ENCODE measurements at regions not wholly inside any gene's neighbourhood (a gene's known extent, or its start where the extent isn't known, plus 50 kb on each side); places are given as distances from the start of the nearest gene placed in this dataset.

- Histone ChIP-seq H3K27me3 (ENCODE audit: control insufficient read depth, insufficient read depth, low read length) (no peaks in the 10 kb centered on the region), H3K27ac (no peak overlapping the region), H3K9ac (no peak overlapping the region), H3K4me3 (ENCODE audit: low read depth, low read length) (no peak overlapping the region), H3K4me1 (no peaks in the 10 kb centered on the region), H3K4me2 (ENCODE audit: low read length) (no peak overlapping the region), H3K36me3 (ENCODE audit: control insufficient read depth, insufficient read depth, low read length) (no peaks in the 10 kb centered on the region), H3K79me2 (no peaks in the 10 kb centered on the region), H3K9me3 (ENCODE audit: control insufficient read depth, low read length) (no peaks in the 10 kb centered on the region), H2AFZ (no peak overlapping the region)
- no peak for TF ChIP-seq CTCF (IDR thresholded peaks at IDR 0.05)
These were observed 433.7 kb upstream of the MGMT start for GRCh38 chr10:129033340-129033739.

GRCh38 chr10:129033790-129034272 is 433.2 kb upstream of the MGMT start:
- Histone ChIP-seq H3K79me2 (no peaks in the 10 kb centered on the region), H3K4me1 (no peaks in the 10 kb centered on the region), H3K27me3 (ENCODE audit: control insufficient read depth, insufficient read depth, low read length) (no peaks in the 10 kb centered on the region), H3K9me3 (ENCODE audit: control insufficient read depth, low read length) (no peaks in the 10 kb centered on the region), H3K4me3 (ENCODE audit: low read depth, low read length) (no peak overlapping the region), H3K4me2 (ENCODE audit: low read length) (no peak overlapping the region), H3K36me3 (ENCODE audit: control insufficient read depth, insufficient read depth, low read length) (no peaks in the 10 kb centered on the region), H3K9ac (no peak overlapping the region), H3K27ac (no peak overlapping the region), H2AFZ (no peak overlapping the region)
- no peak for TF ChIP-seq CTCF (IDR thresholded peaks at IDR 0.05)

GRCh38 chr10:129035052-129035827 is 431.8 kb upstream of the MGMT start:
- H3K27me3 ChIP-seq (ENCODE audit: control insufficient read depth, insufficient read depth, low read length), result no peaks in the 10 kb centered on the region
- H3K4me2 ChIP-seq (ENCODE audit: low read length), result no peak overlapping the region
- H3K4me3 ChIP-seq (ENCODE audit: low read depth, low read length), result no peak overlapping the region
- H3K27ac ChIP-seq, result no peak overlapping the region
- no peaks in the 10 kb centered on the region for H3K9me3 ChIP-seq (ENCODE audit: control insufficient read depth, low read length)
- no peaks in the 10 kb centered on the region for H3K4me1 ChIP-seq
- no peak for TF ChIP-seq CTCF (IDR thresholded peaks at IDR 0.05)
- no peaks in the 10 kb centered on the region for H3K79me2 ChIP-seq
- no peak overlapping the region for H2AFZ ChIP-seq
- no peaks in the 10 kb centered on the region for H3K36me3 ChIP-seq (ENCODE audit: control insufficient read depth, insufficient read depth, low read length)
- no peak overlapping the region for H3K9ac ChIP-seq

GRCh38 chr10:129038522-129038921 is 428.5 kb upstream of the MGMT start:
- no peak for TF ChIP-seq CTCF (IDR thresholded peaks at IDR 0.05)
- H3K79me2 ChIP-seq, result no peaks in the 10 kb centered on the region
- H3K27ac ChIP-seq, result no peak overlapping the region

More at GRCh38 chr10:129038522-129038921, 428.5 kb upstream of the MGMT start:
- H3K4me1 ChIP-seq, result no peaks in the 10 kb centered on the region
- no peaks in the 10 kb centered on the region for H3K36me3 ChIP-seq (ENCODE audit: control insufficient read depth, insufficient read depth, low read length)
- H3K4me3 ChIP-seq (ENCODE audit: low read depth, low read length), result no peak overlapping the region
- H3K27me3 ChIP-seq (ENCODE audit: control insufficient read depth, insufficient read depth, low read length), result no peaks in the 10 kb centered on the region
- no peak overlapping the region for H2AFZ ChIP-seq
- no peak overlapping the region for H3K9ac ChIP-seq
- no peaks in the 10 kb centered on the region for H3K9me3 ChIP-seq (ENCODE audit: control insufficient read depth, low read length)
- no peak overlapping the region for H3K4me2 ChIP-seq (ENCODE audit: low read length)

Data from parathyroid adenoma (tissue), 2 donors.